GM23338 (cell line): ENCODE measurements at regions not wholly inside any gene's neighbourhood (a gene's known extent, or its start where the extent isn't known, plus 50 kb on each side); places are given as distances from the start of the nearest gene placed in this dataset.

Experiments used
- ATAC-seq: fragments of 200-7000 bp; cut with Tn5 transposase; 3 replicates; pipeline ENCODE4 v1.9.1; 2020
- DNase-seq: peaks from one replicate; pipeline ENCODE4 v3.0.0-alpha.2; 2015; ENCODE audit warnings: low spot score
- H2AFZ ChIP-seq: fragments of 200-600 bp; sonication (generic); 2 replicates; pipeline ENCODE4 v1.8.0; 2016; ENCODE audit warnings: antibody characterized with exemption, mild to moderate bottlenecking, moderate library complexity
- H3F3A ChIP-seq: fragments of 200-600 bp; sonication (generic); replicated peaks from 2 replicates; pipeline ENCODE4 v1.8.0; 2017; ENCODE audit warnings: antibody characterized with exemption, mixed run types, low read depth
- H3K27ac ChIP-seq: fragments of 200-600 bp; sonication (generic); 2 replicates; pipeline ENCODE4 v1.6.1; 2016; ENCODE audit warnings: low read depth
- H3K27me3 ChIP-seq: fragments of 200-600 bp; sonication (generic); 2 replicates; pipeline ENCODE4 v1.8.0; 2016; ENCODE audit warnings: mild to moderate bottlenecking, mixed run types, moderate library complexity; ENCODE audit not compliant: insufficient read depth
- H3K36me3 ChIP-seq: fragments of 200-600 bp; sonication (generic); 2 replicates; pipeline ENCODE4 v1.8.0; 2016; ENCODE audit warnings: mild to moderate bottlenecking; ENCODE audit not compliant: insufficient read depth
- H3K4me1 ChIP-seq: fragments of 200-600 bp; sonication (generic); 2 replicates; pipeline ENCODE4 v1.8.0; 2016; ENCODE audit warnings: mild to moderate bottlenecking, moderate library complexity; ENCODE audit not compliant: insufficient read depth
- H3K4me2 ChIP-seq: fragments of 200-600 bp; sonication (generic); 2 replicates; pipeline ENCODE4 v1.7.1; 2017; ENCODE audit warnings: mixed run types
- H3K4me3 ChIP-seq: fragments of 200-600 bp; sonication (generic); 2 replicates; pipeline ENCODE4 v1.6.1; 2016; ENCODE audit warnings: mixed run types
- H3K79me2 ChIP-seq: fragments of 200-600 bp; sonication (generic); replicated peaks from 2 replicates; pipeline ENCODE4 v1.8.0; 2017; ENCODE audit warnings: mild to moderate bottlenecking; ENCODE audit not compliant: insufficient read depth
- H3K9me2 ChIP-seq: fragments of 200-600 bp; sonication (generic); 2 replicates; pipeline ENCODE4 v1.8.0; 2017; ENCODE audit not compliant: insufficient read depth
- H4K20me1 ChIP-seq: fragments of 200-600 bp; sonication (generic); replicated peaks from 2 replicates; pipeline ENCODE4 v1.8.0; 2017; ENCODE audit warnings: mild to moderate bottlenecking; ENCODE audit not compliant: insufficient read depth
- H3K27ac Mint-ChIP-seq: 2 replicates; pipeline ENCODE4 v1.8.0; 2020; ENCODE audit warnings: inconsistent platforms, mild to moderate bottlenecking, moderate library complexity, mixed read lengths
- H3K27me3 Mint-ChIP-seq: 3 replicates; pipeline ENCODE4 v1.8.0; 2022; ENCODE audit warnings: low read depth, mild to moderate bottlenecking, moderate library complexity, mixed read lengths, inconsistent platforms; ENCODE audit not compliant: insufficient read depth, poor library complexity
- H3K36me3 Mint-ChIP-seq: 3 replicates; pipeline ENCODE4 v1.8.0; 2021; ENCODE audit warnings: low read depth, mild to moderate bottlenecking, inconsistent platforms, moderate library complexity, mixed read lengths
- H3K4me1 Mint-ChIP-seq: 3 replicates; pipeline ENCODE4 v1.8.0; 2020; ENCODE audit warnings: mild to moderate bottlenecking, inconsistent platforms, mixed read lengths
- H3K4me3 Mint-ChIP-seq: 3 replicates; pipeline ENCODE4 v1.8.0; 2021; ENCODE audit warnings: moderate library complexity, mild to moderate bottlenecking, inconsistent platforms, mixed read lengths
- H3K9me3 Mint-ChIP-seq: 3 replicates; pipeline ENCODE4 v1.8.0; 2020; ENCODE audit warnings: moderate library complexity, mild to moderate bottlenecking, inconsistent platforms, mixed read lengths
- CREB1 ChIP-seq: fragments of 250-450 bp; sonication (Bioruptor Pico); IDR thresholded peaks from 2 replicates; pipeline ENCODE4 v1.5.0; 2020; ENCODE audit warnings: low read depth, mild to moderate bottlenecking, moderate library complexity
- EZH2 ChIP-seq: fragments of 200-600 bp; sonication (generic); IDR thresholded peaks from one replicate; pipeline ENCODE4 v1.8.0; 2017; ENCODE audit warnings: antibody characterized with exemption, mild to moderate bottlenecking, low read depth; ENCODE audit not compliant: unreplicated experiment
- JUNB ChIP-seq: IDR thresholded peaks from one replicate; pipeline ENCODE4 v1.6.1; 2016; ENCODE audit warnings: antibody characterized with exemption; ENCODE audit not compliant: unreplicated experiment
- NANOG ChIP-seq: IDR thresholded peaks from 2 replicates; pipeline ENCODE4 v1.6.1; 2016; ENCODE audit warnings: antibody characterized with exemption, borderline replicate concordance
- STAT1 ChIP-seq: IDR thresholded peaks from one replicate; pipeline ENCODE4 v1.6.1; 2016; ENCODE audit warnings: antibody characterized with exemption; ENCODE audit not compliant: unreplicated experiment
- ZNF114 ChIP-seq: fragments of 250-450 bp; sonication (Bioruptor Pico); IDR thresholded peaks from 2 replicates; pipeline ENCODE4 v1.5.0; 2020; ENCODE audit warnings: mild to moderate bottlenecking, moderate library complexity
- TF ChIP-seq, protein P1 (sequence below), 2 experiments: fragments of 200-600 bp in 1 of 2; sonication (generic) in 1 of 2; conservative IDR thresholded peaks; 2 replicates each; pipeline versions ENCODE4 v1.5.1 to v1.6.1; 2016 to 2017; ENCODE audit warnings: antibody characterized with exemption in 2 of 2, low read depth in 2 of 2, mild to moderate bottlenecking in 2 of 2, moderate library complexity in 1 of 2
- TF ChIP-seq, protein P2 (sequence below): fragments of 250-450 bp; sonication (Bioruptor Pico); IDR thresholded peaks from 2 replicates; pipeline ENCODE4 v1.5.0; 2020; ENCODE audit warnings: mild to moderate bottlenecking, moderate library complexity
- TF ChIP-seq, protein P3 (sequence below): IDR thresholded peaks from 2 replicates; pipeline ENCODE4 v1.6.1; 2016; ENCODE audit warnings: antibody characterized with exemption
- TF ChIP-seq, protein P4 (sequence below): IDR thresholded peaks from one replicate; pipeline ENCODE4 v1.6.1; 2018; ENCODE audit warnings: antibody characterized with exemption; ENCODE audit not compliant: unreplicated experiment

DNA sequence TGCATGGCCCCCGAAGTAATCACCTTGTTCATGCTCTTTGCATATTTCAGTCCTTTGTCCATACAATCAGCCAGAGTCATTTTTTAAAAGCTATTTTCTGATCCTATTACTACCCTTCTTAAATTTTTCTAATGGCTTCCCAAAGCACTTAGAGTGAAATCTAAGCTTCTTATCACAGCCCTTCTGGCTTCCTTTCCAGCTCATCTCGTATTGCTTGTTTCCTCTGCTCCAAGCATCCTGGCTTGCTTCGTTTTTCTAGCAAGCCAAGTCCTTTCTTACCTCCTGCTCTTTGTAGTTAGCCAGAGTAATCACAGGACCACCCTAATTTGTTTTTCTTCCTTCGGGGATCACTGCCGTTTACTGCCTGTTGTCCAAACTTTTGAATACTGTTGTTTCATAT lies 453.3 kb downstream of the KIF4B start:
- H3K79me2 ChIP-seq: no peaks in the 10 kb centered on the region
- DNase-seq: no peak
- no peak overlapping the region for H3K27ac Mint-ChIP-seq
- no peak overlapping the region for H3K4me2 ChIP-seq
- H3K9me2 ChIP-seq: peaks cover under 1% of the 10 kb centered on the region; the same call in 1 of the 2 replicates
- no peaks in the 10 kb centered on the region for H3K4me1 Mint-ChIP-seq
- H3K27me3 Mint-ChIP-seq: peaks cover 2% of the 10 kb centered on the region
- no peaks in the 10 kb centered on the region for H3K27me3 ChIP-seq
- no peak overlapping the region for H3K27ac ChIP-seq
- H3K4me1 ChIP-seq: no peaks in the 10 kb centered on the region
- ATAC-seq: no peak
- H3K4me3 ChIP-seq: no peak overlapping the region
- H3K36me3 ChIP-seq: no peaks in the 10 kb centered on the region
- no peaks in the 10 kb centered on the region for H3K36me3 Mint-ChIP-seq
- no peaks in the 10 kb centered on the region for H3F3A ChIP-seq
- H2AFZ ChIP-seq: no peak overlapping the region
- TF ChIP-seq JUNB: no peak
- TF ChIP-seq, protein P1, sequence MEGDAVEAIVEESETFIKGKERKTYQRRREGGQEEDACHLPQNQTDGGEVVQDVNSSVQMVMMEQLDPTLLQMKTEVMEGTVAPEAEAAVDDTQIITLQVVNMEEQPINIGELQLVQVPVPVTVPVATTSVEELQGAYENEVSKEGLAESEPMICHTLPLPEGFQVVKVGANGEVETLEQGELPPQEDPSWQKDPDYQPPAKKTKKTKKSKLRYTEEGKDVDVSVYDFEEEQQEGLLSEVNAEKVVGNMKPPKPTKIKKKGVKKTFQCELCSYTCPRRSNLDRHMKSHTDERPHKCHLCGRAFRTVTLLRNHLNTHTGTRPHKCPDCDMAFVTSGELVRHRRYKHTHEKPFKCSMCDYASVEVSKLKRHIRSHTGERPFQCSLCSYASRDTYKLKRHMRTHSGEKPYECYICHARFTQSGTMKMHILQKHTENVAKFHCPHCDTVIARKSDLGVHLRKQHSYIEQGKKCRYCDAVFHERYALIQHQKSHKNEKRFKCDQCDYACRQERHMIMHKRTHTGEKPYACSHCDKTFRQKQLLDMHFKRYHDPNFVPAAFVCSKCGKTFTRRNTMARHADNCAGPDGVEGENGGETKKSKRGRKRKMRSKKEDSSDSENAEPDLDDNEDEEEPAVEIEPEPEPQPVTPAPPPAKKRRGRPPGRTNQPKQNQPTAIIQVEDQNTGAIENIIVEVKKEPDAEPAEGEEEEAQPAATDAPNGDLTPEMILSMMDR (conservative IDR thresholded peaks at IDR 0.05; ENCODE audit: low read depth in 2 of 2): no peak
- TF ChIP-seq EZH2: no peak
- TF ChIP-seq, protein P2, sequence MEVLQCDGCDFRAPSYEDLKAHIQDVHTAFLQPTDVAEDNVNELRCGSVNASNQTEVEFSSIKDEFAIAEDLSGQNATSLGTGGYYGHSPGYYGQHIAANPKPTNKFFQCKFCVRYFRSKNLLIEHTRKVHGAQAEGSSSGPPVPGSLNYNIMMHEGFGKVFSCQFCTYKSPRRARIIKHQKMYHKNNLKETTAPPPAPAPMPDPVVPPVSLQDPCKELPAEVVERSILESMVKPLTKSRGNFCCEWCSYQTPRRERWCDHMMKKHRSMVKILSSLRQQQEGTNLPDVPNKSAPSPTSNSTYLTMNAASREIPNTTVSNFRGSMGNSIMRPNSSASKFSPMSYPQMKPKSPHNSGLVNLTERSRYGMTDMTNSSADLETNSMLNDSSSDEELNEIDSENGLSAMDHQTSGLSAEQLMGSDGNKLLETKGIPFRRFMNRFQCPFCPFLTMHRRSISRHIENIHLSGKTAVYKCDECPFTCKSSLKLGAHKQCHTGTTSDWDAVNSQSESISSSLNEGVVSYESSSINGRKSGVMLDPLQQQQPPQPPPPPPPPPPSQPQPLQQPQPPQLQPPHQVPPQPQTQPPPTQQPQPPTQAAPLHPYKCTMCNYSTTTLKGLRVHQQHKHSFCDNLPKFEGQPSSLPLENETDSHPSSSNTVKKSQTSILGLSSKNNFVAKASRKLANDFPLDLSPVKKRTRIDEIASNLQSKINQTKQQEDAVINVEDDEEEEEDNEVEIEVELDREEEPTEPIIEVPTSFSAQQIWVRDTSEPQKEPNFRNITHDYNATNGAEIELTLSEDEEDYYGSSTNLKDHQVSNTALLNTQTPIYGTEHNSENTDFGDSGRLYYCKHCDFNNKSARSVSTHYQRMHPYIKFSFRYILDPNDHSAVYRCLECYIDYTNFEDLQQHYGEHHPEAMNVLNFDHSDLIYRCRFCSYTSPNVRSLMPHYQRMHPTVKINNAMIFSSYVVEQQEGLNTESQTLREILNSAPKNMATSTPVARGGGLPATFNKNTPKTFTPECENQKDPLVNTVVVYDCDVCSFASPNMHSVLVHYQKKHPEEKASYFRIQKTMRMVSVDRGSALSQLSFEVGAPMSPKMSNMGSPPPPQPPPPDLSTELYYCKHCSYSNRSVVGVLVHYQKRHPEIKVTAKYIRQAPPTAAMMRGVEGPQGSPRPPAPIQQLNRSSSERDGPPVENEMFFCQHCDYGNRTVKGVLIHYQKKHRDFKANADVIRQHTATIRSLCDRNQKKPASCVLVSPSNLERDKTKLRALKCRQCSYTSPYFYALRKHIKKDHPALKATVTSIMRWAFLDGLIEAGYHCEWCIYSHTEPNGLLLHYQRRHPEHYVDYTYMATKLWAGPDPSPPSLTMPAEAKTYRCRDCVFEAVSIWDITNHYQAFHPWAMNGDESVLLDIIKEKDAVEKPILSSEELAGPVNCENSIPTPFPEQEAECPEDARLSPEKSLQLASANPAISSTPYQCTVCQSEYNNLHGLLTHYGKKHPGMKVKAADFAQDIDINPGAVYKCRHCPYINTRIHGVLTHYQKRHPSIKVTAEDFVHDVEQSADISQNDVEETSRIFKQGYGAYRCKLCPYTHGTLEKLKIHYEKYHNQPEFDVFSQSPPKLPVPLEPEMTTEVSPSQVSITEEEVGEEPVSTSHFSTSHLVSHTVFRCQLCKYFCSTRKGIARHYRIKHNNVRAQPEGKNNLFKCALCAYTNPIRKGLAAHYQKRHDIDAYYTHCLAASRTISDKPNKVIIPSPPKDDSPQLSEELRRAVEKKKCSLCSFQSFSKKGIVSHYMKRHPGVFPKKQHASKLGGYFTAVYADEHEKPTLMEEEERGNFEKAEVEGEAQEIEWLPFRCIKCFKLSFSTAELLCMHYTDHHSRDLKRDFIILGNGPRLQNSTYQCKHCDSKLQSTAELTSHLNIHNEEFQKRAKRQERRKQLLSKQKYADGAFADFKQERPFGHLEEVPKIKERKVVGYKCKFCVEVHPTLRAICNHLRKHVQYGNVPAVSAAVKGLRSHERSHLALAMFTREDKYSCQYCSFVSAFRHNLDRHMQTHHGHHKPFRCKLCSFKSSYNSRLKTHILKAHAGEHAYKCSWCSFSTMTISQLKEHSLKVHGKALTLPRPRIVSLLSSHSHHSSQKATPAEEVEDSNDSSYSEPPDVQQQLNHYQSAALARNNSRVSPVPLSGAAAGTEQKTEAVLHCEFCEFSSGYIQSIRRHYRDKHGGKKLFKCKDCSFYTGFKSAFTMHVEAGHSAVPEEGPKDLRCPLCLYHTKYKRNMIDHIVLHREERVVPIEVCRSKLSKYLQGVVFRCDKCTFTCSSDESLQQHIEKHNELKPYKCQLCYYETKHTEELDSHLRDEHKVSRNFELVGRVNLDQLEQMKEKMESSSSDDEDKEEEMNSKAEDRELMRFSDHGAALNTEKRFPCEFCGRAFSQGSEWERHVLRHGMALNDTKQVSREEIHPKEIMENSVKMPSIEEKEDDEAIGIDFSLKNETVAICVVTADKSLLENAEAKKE: no peak
- TF ChIP-seq, protein P3, sequence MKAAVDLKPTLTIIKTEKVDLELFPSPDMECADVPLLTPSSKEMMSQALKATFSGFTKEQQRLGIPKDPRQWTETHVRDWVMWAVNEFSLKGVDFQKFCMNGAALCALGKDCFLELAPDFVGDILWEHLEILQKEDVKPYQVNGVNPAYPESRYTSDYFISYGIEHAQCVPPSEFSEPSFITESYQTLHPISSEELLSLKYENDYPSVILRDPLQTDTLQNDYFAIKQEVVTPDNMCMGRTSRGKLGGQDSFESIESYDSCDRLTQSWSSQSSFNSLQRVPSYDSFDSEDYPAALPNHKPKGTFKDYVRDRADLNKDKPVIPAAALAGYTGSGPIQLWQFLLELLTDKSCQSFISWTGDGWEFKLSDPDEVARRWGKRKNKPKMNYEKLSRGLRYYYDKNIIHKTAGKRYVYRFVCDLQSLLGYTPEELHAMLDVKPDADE: no peak
- TF ChIP-seq STAT1: no peak
- TF ChIP-seq, protein P4, sequence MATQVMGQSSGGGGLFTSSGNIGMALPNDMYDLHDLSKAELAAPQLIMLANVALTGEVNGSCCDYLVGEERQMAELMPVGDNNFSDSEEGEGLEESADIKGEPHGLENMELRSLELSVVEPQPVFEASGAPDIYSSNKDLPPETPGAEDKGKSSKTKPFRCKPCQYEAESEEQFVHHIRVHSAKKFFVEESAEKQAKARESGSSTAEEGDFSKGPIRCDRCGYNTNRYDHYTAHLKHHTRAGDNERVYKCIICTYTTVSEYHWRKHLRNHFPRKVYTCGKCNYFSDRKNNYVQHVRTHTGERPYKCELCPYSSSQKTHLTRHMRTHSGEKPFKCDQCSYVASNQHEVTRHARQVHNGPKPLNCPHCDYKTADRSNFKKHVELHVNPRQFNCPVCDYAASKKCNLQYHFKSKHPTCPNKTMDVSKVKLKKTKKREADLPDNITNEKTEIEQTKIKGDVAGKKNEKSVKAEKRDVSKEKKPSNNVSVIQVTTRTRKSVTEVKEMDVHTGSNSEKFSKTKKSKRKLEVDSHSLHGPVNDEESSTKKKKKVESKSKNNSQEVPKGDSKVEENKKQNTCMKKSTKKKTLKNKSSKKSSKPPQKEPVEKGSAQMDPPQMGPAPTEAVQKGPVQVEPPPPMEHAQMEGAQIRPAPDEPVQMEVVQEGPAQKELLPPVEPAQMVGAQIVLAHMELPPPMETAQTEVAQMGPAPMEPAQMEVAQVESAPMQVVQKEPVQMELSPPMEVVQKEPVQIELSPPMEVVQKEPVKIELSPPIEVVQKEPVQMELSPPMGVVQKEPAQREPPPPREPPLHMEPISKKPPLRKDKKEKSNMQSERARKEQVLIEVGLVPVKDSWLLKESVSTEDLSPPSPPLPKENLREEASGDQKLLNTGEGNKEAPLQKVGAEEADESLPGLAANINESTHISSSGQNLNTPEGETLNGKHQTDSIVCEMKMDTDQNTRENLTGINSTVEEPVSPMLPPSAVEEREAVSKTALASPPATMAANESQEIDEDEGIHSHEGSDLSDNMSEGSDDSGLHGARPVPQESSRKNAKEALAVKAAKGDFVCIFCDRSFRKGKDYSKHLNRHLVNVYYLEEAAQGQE: no peak
- no peak for TF ChIP-seq NANOG
- TF ChIP-seq CREB1 (CRISPR knock-in tag): no peak
- no peak for TF ChIP-seq ZNF114 (CRISPR knock-in tag)
- H3K4me3 Mint-ChIP-seq: no peak overlapping the region
- H3K9me3 Mint-ChIP-seq: peaks cover 3% of the 10 kb centered on the region; the same call in 2 of the 3 replicates
- H4K20me1 ChIP-seq: no peaks in the 10 kb centered on the region
